ENCODE measurements at regions not wholly inside any gene's neighbourhood (a gene's known extent, or its start where the extent isn't known, plus 50 kb on each side); places are given as distances from the start of the nearest gene placed in this dataset.
A peak's percentile ranks its signal among the peaks of the same experiment; 100 is the strongest.

GRCh38 chr6:113385020-113385431, 472.1 kb upstream of the MARCKS start:
- no peak overlapping the region for H3K9ac ChIP-seq (replicated peaks; ENCODE audit: extremely low read depth, insufficient read depth, low read length)

More at GRCh38 chr6:113385020-113385431, 472.1 kb upstream of the MARCKS start:
- no peaks in the 10 kb centered on the region for H3K27me3 ChIP-seq (ENCODE audit: control insufficient read depth in 2 of 2, insufficient read depth in 2 of 2, low read length in 2 of 2)
- H3K79me2 ChIP-seq (ENCODE audit: control insufficient read depth, insufficient read depth, low read length): no peaks in the 10 kb centered on the region
- H2AFZ ChIP-seq (ENCODE audit: low read depth, low read length): no peak overlapping the region
- no peak overlapping the region for H3K4me2 ChIP-seq (ENCODE audit: insufficient read depth, low read length)
- BruUV-seq (replicated peaks): no TSS peak
- H3K36me3 ChIP-seq (ENCODE audit: control insufficient read depth in 2 of 2, extremely low read depth in 1 of 2, insufficient read depth in 2 of 2, low read length in 2 of 2): no peaks in the 10 kb centered on the region
- H3K9me1 ChIP-seq (replicated peaks; ENCODE audit: control insufficient read depth, extremely low read depth, insufficient read depth, low read length): peaks cover 2% of the 10 kb centered on the region
- dilution Hi-C loops (cut with MboI; ENCODE audit: extremely low pct_ligation_motif_present, low sequenced_read_pairs): no loop called here
- CTCF ChIA-PET: interaction anchor here (0.6 to 1.3 kb wide), 8 partner anchors 9 to 474 kb away, joined by 3 to 10 read pairs (median 4); no protein-coding TSS in a partner anchor
- DNase-seq (ENCODE audit: low read depth, low spot score) (peak; percentile 26), FAIRE-seq (no peak)
- H3K9me3 ChIP-seq (replicated peaks; ENCODE audit: control insufficient read depth, insufficient read depth, low read length): no peaks in the 10 kb centered on the region
- no peak overlapping the region for H3K4me3 ChIP-seq (replicated peaks in 1 of 3; ENCODE audit: insufficient read depth in 1 of 3, low read depth in 1 of 3, low read length in 3 of 3)
- H3K27ac ChIP-seq (ENCODE audit: insufficient read depth, low read depth, low read length): no peak overlapping the region
- no peak for TF ChIP-seq MAX (IDR thresholded peaks at IDR 0.05; ENCODE audit: insufficient read depth, insufficient read length)
- no peak for TF ChIP-seq POLR2AphosphoS5 (IDR thresholded peaks at IDR 0.05; ENCODE audit: insufficient read depth, low read depth, low read length)
- no peak for TF ChIP-seq POLR2A (IDR thresholded peaks at IDR 0.05; ENCODE audit: low read depth, low read length)
- TF ChIP-seq EZH2 (IDR thresholded peaks at IDR 0.05; ENCODE audit: borderline replicate concordance, low read depth, low read length, severe bottlenecking): no peak
- TF ChIP-seq GATA2 (IDR thresholded peaks at IDR 0.05; ENCODE audit: insufficient read depth, insufficient read length, low read depth, low read length): peak; percentile 23
- TF ChIP-seq CTCF (IDR thresholded peaks at IDR 0.05; ENCODE audit: extremely low read depth in 1 of 2, insufficient read depth in 1 of 2, low read depth in 1 of 2, low read length in 2 of 2): no peak
- no peak for TF ChIP-seq FOS (IDR thresholded peaks at IDR 0.05; ENCODE audit: borderline replicate concordance, insufficient read depth, low read length)
- TF ChIP-seq MYC (IDR thresholded peaks at IDR 0.05; ENCODE audit: low read depth, low read length): no peak
- TF ChIP-seq JUN (IDR thresholded peaks at IDR 0.05; ENCODE audit: borderline replicate concordance, insufficient read depth, insufficient read length, low read depth): peak; percentile 15
- POLR2A ChIA-PET: interaction anchor here (0.6 kb wide), 1 partner anchor 57 kb away, joined by 3 read pairs; no protein-coding TSS in a partner anchor
- intact Hi-C loops (cut with micrococcal nuclease): no loop called here
- no peaks in the 10 kb centered on the region for H4K20me1 ChIP-seq (replicated peaks; ENCODE audit: control insufficient read depth, extremely low read depth, insufficient read depth, low read length)
- H3K4me1 ChIP-seq (ENCODE audit: control insufficient read depth, extremely low read depth, insufficient read depth, low read length): peaks cover 10% of the 10 kb centered on the region

Measured in endothelial cell of umbilical vein (primary cell).